MCF 10A (cell line): ENCODE measurements at regions not wholly inside any gene's neighbourhood (a gene's known extent, or its start where the extent isn't known, plus 50 kb on each side); places are given as distances from the start of the nearest gene placed in this dataset.
"Not testable (repeated sequence)": the region's sequence is repeated elsewhere in the genome, so short reads cannot be mapped to it uniquely, and the experiment has no call there.

ENCODE experiments used
- BruUV-seq: library from RNA; stranded (reverse); fragments of 400-500 nt; replicated peaks from 2 replicates; lab custom pipeline; 2021; lab: Mats Ljungman, UMichigan
- CTCF ChIA-PET: fragments of 300-600 bp; sonication (Branson Sonifier 250); formaldehyde crosslinking; extraction: SDS; loops from one replicate; lab custom pipeline; 2021; ENCODE audit warnings: antibody characterized with exemption, inconsistent platforms; lab: Yijun Ruan, JAX
- POLR2A ChIA-PET: fragments of 300-600, 350-650 bp; sonication (Branson Sonifier 250); formaldehyde crosslinking; extraction: SDS; loops from one replicate; lab custom pipeline; 2020; ENCODE audit warnings: antibody characterized with exemption, inconsistent platforms; lab: Yijun Ruan, JAX
- DNase-seq: peaks from one replicate; pipeline ENCODE4 v3.0.0-alpha.2; 2018; ENCODE audit not compliant: unreplicated experiment
- H3K27ac Mint-ChIP-seq: one replicate; pipeline ENCODE4 v1.8.0; 2022; ENCODE audit warnings: mild to moderate bottlenecking, low read depth, mixed read lengths; ENCODE audit not compliant: unreplicated experiment
- H3K27me3 Mint-ChIP-seq: one replicate; pipeline ENCODE4 v1.8.0; 2022; ENCODE audit warnings: mixed read lengths; ENCODE audit not compliant: insufficient read depth, unreplicated experiment
- H3K36me3 Mint-ChIP-seq: one replicate; pipeline ENCODE4 v1.8.0; 2022; ENCODE audit warnings: mild to moderate bottlenecking, moderate library complexity, mixed read lengths; ENCODE audit not compliant: insufficient read depth, unreplicated experiment
- H3K4me1 Mint-ChIP-seq: one replicate; pipeline ENCODE4 v1.8.0; 2022; ENCODE audit warnings: mixed read lengths; ENCODE audit not compliant: insufficient read depth, unreplicated experiment
- H3K4me3 Mint-ChIP-seq: one replicate; pipeline ENCODE4 v1.8.0; 2022; ENCODE audit warnings: mild to moderate bottlenecking, moderate library complexity, mixed read lengths; ENCODE audit not compliant: unreplicated experiment
- H3K9me3 Mint-ChIP-seq: one replicate; pipeline ENCODE4 v1.8.0; 2022; ENCODE audit warnings: mixed read lengths; ENCODE audit not compliant: unreplicated experiment
- CTCF ChIP-seq: fragments of 200-600 bp; IDR thresholded peaks from one replicate; pipeline ENCODE4 v1.8.0; 2022; ENCODE audit warnings: antibody characterized with exemption, mild to moderate bottlenecking; ENCODE audit not compliant: unreplicated experiment
- intact Hi-C: fragments of 100-400 bp; cut with micrococcal nuclease; formaldehyde crosslinking; loops from 2 replicates; pipeline ENCODE4 v1.14.1; 2022

- BruUV-seq: no TSS peak
- POLR2A ChIA-PET: no interaction called here
- no peak for DNase-seq
- Mint-ChIP-seq H3K27me3 (no peaks in the 10 kb centered on the region), H3K4me3 (no peak overlapping the region), H3K4me1 (peaks cover 8% of the 10 kb centered on the region), H3K36me3 (no peaks in the 10 kb centered on the region), H3K9me3 (no peaks in the 10 kb centered on the region), H3K27ac (no peak overlapping the region)
- TF ChIP-seq CTCF: no peak
- CTCF ChIA-PET: no interaction called here
- intact Hi-C loops: no loop called here
Measured at GRCh38 chr11:92002568-92002967, 222.1 kb upstream of the FAT3 start.

- BruUV-seq: no TSS peak
- no peak overlapping the region for H3K4me3 Mint-ChIP-seq
- intact Hi-C loops: no loop called here
- POLR2A ChIA-PET: no interaction called here
- DNase-seq: no peak
- no peaks in the 10 kb centered on the region for H3K9me3 Mint-ChIP-seq
- CTCF ChIA-PET: no interaction called here
- H3K27ac Mint-ChIP-seq: no peak overlapping the region
- H3K27me3 Mint-ChIP-seq: no peaks in the 10 kb centered on the region
- H3K4me1 Mint-ChIP-seq: no peaks in the 10 kb centered on the region
- TF ChIP-seq CTCF: no peak
- no peaks in the 10 kb centered on the region for H3K36me3 Mint-ChIP-seq
Measured at GRCh38 chr11:91998481-91998880, 226.1 kb upstream of the FAT3 start.

- ChIA-PET POLR2A (no interaction called here), CTCF (no interaction called here)
- no peaks in the 10 kb centered on the region for H3K9me3 Mint-ChIP-seq
- H3K36me3 Mint-ChIP-seq: no peaks in the 10 kb centered on the region
- no TSS peak for BruUV-seq
- no peaks in the 10 kb centered on the region for H3K27me3 Mint-ChIP-seq
- H3K4me3 Mint-ChIP-seq: no peak overlapping the region
- H3K4me1 Mint-ChIP-seq: no peaks in the 10 kb centered on the region
- no peak for DNase-seq
- TF ChIP-seq CTCF: no peak
- H3K27ac Mint-ChIP-seq: no peak overlapping the region
- intact Hi-C loops: no loop called here
Measured at GRCh38 chr11:91997226-91997625, 227.4 kb upstream of the FAT3 start.

- no peak overlapping the region for H3K27ac Mint-ChIP-seq
- intact Hi-C loops: no loop called here
- H3K36me3 Mint-ChIP-seq: no peaks in the 10 kb centered on the region
- H3K4me3 Mint-ChIP-seq: no peak overlapping the region
- no peaks in the 10 kb centered on the region for H3K4me1 Mint-ChIP-seq
- TF ChIP-seq CTCF: no peak
- ChIA-PET CTCF (no interaction called here), POLR2A (interaction anchor here (0.7 kb wide), 1 partner anchor 23 kb away, joined by 3 read pairs; no protein-coding TSS in a partner anchor)
- peaks cover under 1% of the 10 kb centered on the region for H3K9me3 Mint-ChIP-seq
- H3K27me3 Mint-ChIP-seq: no peaks in the 10 kb centered on the region
- BruUV-seq: no TSS peak
- no peak for DNase-seq
Measured at GRCh38 chr11:91996526-91996925, 228.1 kb upstream of the FAT3 start.

GRCh38 chr11:91988443-91988842, 236.2 kb upstream of the FAT3 start:
- DNase-seq, BruUV-seq, CTCF ChIA-PET, H3K36me3 Mint-ChIP-seq, H3K4me3 Mint-ChIP-seq, POLR2A ChIA-PET, H3K4me1 Mint-ChIP-seq, H3K27ac Mint-ChIP-seq, H3K27me3 Mint-ChIP-seq: not testable (repeated sequence)
- H3K9me3 Mint-ChIP-seq: peaks cover 13% of the 10 kb centered on the region
- intact Hi-C loops: loop anchor here (10.0 kb wide), 1 partner anchor 134 kb away; no protein-coding TSS in a partner anchor
